Astrocyte (in vitro differentiated cells and primary cell): ENCODE measurements at regions not wholly inside any gene's neighbourhood (a gene's known extent, or its start where the extent isn't known, plus 50 kb on each side); places are given as distances from the start of the nearest gene placed in this dataset.

ENCODE experiments used
- DNase-seq: peaks from one replicate; pipeline ENCODE4 v3.0.0-alpha.2; 2010; ENCODE audit warnings: low read depth
- FAIRE-seq: peaks from 2 replicates; lab custom pipeline; 2011; peaks lifted over from hg19 to GRCh38; lab: Jason Lieb, UNC
- H2AFZ ChIP-seq: 2 replicates; pipeline ENCODE4 v1.6.0; 2012; ENCODE audit warnings: low read depth, low read length, inconsistent platforms
- H3K27ac ChIP-seq: 2 replicates; pipeline ENCODE4 v1.5.1; 2011; ENCODE audit warnings: low read depth, low read length, inconsistent platforms
- H3K27me3 ChIP-seq: 2 replicates; pipeline ENCODE4 v1.6.0; 2011; ENCODE audit warnings: low read length, inconsistent platforms; ENCODE audit not compliant: insufficient read depth
- H3K36me3 ChIP-seq: 2 replicates; pipeline ENCODE4 v1.5.1; 2011; ENCODE audit warnings: low read length, inconsistent platforms; ENCODE audit not compliant: insufficient read depth
- H3K4me1 ChIP-seq: 2 replicates; pipeline ENCODE4 v1.5.1; 2011; ENCODE audit warnings: low read length, inconsistent platforms; ENCODE audit not compliant: insufficient read depth
- H3K4me2 ChIP-seq: 2 replicates; pipeline ENCODE4 v1.6.0; 2012; ENCODE audit warnings: low read length, inconsistent platforms
- H3K4me3 ChIP-seq: 2 replicates; pipeline ENCODE4 v1.5.1; 2011; ENCODE audit warnings: low read depth, mild to moderate bottlenecking, low read length, inconsistent platforms; ENCODE audit not compliant: insufficient read depth
- H3K79me2 ChIP-seq: 2 replicates; pipeline ENCODE4 v1.6.0; 2012; ENCODE audit warnings: mild to moderate bottlenecking, low read length, inconsistent platforms; ENCODE audit not compliant: insufficient read depth
- H3K9ac ChIP-seq: 2 replicates; pipeline ENCODE4 v1.6.0; 2012; ENCODE audit warnings: mild to moderate bottlenecking, low read length, inconsistent platforms
- H3K9me3 ChIP-seq: 2 replicates; pipeline ENCODE4 v1.5.1; 2012; ENCODE audit warnings: low read depth, mild to moderate bottlenecking, low read length, inconsistent platforms; ENCODE audit not compliant: insufficient read depth
- H4K20me1 ChIP-seq: 2 replicates; pipeline ENCODE4 v1.6.0; 2012; ENCODE audit warnings: low read length, inconsistent platforms; ENCODE audit not compliant: insufficient read depth
- H3K27ac Mint-ChIP-seq: one replicate; pipeline ENCODE4 v1.8.0; 2021; ENCODE audit warnings: mild to moderate bottlenecking, mixed read lengths; ENCODE audit not compliant: unreplicated experiment
- H3K27me3 Mint-ChIP-seq: one replicate; pipeline ENCODE4 v1.8.0; 2021; ENCODE audit warnings: low read depth, mixed read lengths; ENCODE audit not compliant: unreplicated experiment
- H3K36me3 Mint-ChIP-seq: one replicate; pipeline ENCODE4 v1.8.0; 2021; ENCODE audit warnings: low read depth, mixed read lengths; ENCODE audit not compliant: unreplicated experiment
- H3K4me1 Mint-ChIP-seq: one replicate; pipeline ENCODE4 v1.8.0; 2021; ENCODE audit warnings: low read depth, mixed read lengths; ENCODE audit not compliant: unreplicated experiment
- H3K4me3 Mint-ChIP-seq: one replicate; pipeline ENCODE4 v1.8.0; 2021; ENCODE audit warnings: mild to moderate bottlenecking, moderate library complexity, mixed read lengths; ENCODE audit not compliant: unreplicated experiment
- H3K9me3 Mint-ChIP-seq: one replicate; pipeline ENCODE4 v1.8.0; 2021; ENCODE audit warnings: mild to moderate bottlenecking, mixed read lengths; ENCODE audit not compliant: unreplicated experiment
- CTCF ChIP-seq: IDR thresholded peaks from 2 replicates; pipeline ENCODE4 v1.5.1; 2011; ENCODE audit warnings: low read depth, mild to moderate bottlenecking, inconsistent platforms, low read length, moderate library complexity; ENCODE audit not compliant: insufficient read depth
- EZH2 ChIP-seq: IDR thresholded peaks from 2 replicates; pipeline ENCODE4 v1.6.1; 2012; ENCODE audit warnings: mild to moderate bottlenecking, low read length, inconsistent platforms; ENCODE audit not compliant: insufficient read depth

GRCh38 chr2:234335661-234336228 lies 161.1 kb downstream of the ARL4C start:
- FAIRE-seq: no peak
- no peak overlapping the region for H3K4me3 ChIP-seq

GRCh38 chr2:234334756-234335155 lies 162.1 kb downstream of the ARL4C start:
- H3K27ac ChIP-seq: no peak overlapping the region
- no peaks in the 10 kb centered on the region for H3K36me3 ChIP-seq
- peaks cover 4% of the 10 kb centered on the region for H3K27me3 Mint-ChIP-seq
- no peak overlapping the region for H3K4me2 ChIP-seq
- no peak overlapping the region for H3K9ac ChIP-seq
- H3K79me2 ChIP-seq: no peaks in the 10 kb centered on the region
- H2AFZ ChIP-seq: no peak overlapping the region
- peaks cover 8% of the 10 kb centered on the region for H3K4me1 ChIP-seq
- no peak for FAIRE-seq
- TF ChIP-seq CTCF: no peak
- no peak for TF ChIP-seq EZH2
- H4K20me1 ChIP-seq: no peaks in the 10 kb centered on the region
- DNase-seq: no peak
- no peaks in the 10 kb centered on the region for H3K36me3 Mint-ChIP-seq
- H3K9me3 Mint-ChIP-seq: no peaks in the 10 kb centered on the region
- H3K9me3 ChIP-seq: no peaks in the 10 kb centered on the region
- no peak overlapping the region for H3K4me3 Mint-ChIP-seq
- no peaks in the 10 kb centered on the region for H3K27me3 ChIP-seq
- H3K4me3 ChIP-seq: no peak overlapping the region
- H3K4me1 Mint-ChIP-seq: peaks cover 12% of the 10 kb centered on the region
- peak overlapping the region; percentile 86 for H3K27ac Mint-ChIP-seq

More at GRCh38 chr2:234335661-234336228, 161.1 kb downstream of the ARL4C start:
- peak overlapping the region; percentile 41 for H3K27ac Mint-ChIP-seq
- H3K4me1 Mint-ChIP-seq: peaks cover 11% of the 10 kb centered on the region
- Histone ChIP-seq H2AFZ (no peak overlapping the region), H3K79me2 (no peaks in the 10 kb centered on the region), H4K20me1 (no peaks in the 10 kb centered on the region), H3K36me3 (no peaks in the 10 kb centered on the region), H3K4me2 (peak overlapping the region; percentile 49), H3K9me3 (no peaks in the 10 kb centered on the region), H3K4me1 (peaks cover 8% of the 10 kb centered on the region), H3K27me3 (no peaks in the 10 kb centered on the region), H3K27ac (no peak overlapping the region), H3K9ac (peak overlapping the region; percentile 5)
- no peaks in the 10 kb centered on the region for H3K36me3 Mint-ChIP-seq
- peak; percentile 72 for DNase-seq
- no peak overlapping the region for H3K4me3 Mint-ChIP-seq
- TF ChIP-seq EZH2 (no peak), CTCF (no peak)
- H3K9me3 Mint-ChIP-seq: no peaks in the 10 kb centered on the region
- H3K27me3 Mint-ChIP-seq: peaks cover 4% of the 10 kb centered on the region

GRCh38 chr2:234334151-234334550 lies 162.7 kb downstream of the ARL4C start:
- Histone ChIP-seq H3K79me2 (no peaks in the 10 kb centered on the region), H2AFZ (no peak overlapping the region), H3K9me3 (no peaks in the 10 kb centered on the region), H3K27me3 (no peaks in the 10 kb centered on the region), H3K27ac (no peak overlapping the region), H3K36me3 (no peaks in the 10 kb centered on the region), H3K4me3 (no peak overlapping the region), H3K4me2 (no peak overlapping the region), H3K4me1 (peaks cover 8% of the 10 kb centered on the region), H3K9ac (no peak overlapping the region), H4K20me1 (no peaks in the 10 kb centered on the region)
- Mint-ChIP-seq H3K4me1 (peaks cover 12% of the 10 kb centered on the region), H3K36me3 (no peaks in the 10 kb centered on the region), H3K27me3 (peaks cover 4% of the 10 kb centered on the region), H3K9me3 (no peaks in the 10 kb centered on the region), H3K27ac (peak overlapping the region; percentile 86), H3K4me3 (peak overlapping the region; percentile 73)
- DNase-seq (no peak), FAIRE-seq (no peak)
- TF ChIP-seq CTCF (no peak), EZH2 (no peak)
